Activated CD4-positive, alpha-beta memory T cell treated with anti-CD3 and anti-CD28 coated beads, Interleukin-2, amount 10 ng/mL, durations not matched to agents 7 days and 5 days (primary cell): ENCODE measurements at regions not wholly inside any gene's neighbourhood (a gene's known extent, or its start where the extent isn't known, plus 50 kb on each side); places are given as distances from the start of the nearest gene placed in this dataset.

ENCODE experiments used
- CTCF ChIA-PET: fragments of 350-600 bp; sonication (Branson Sonifier 250); formaldehyde crosslinking; loops from one replicate; lab custom pipeline; 2021; ENCODE audit warnings: antibody characterized with exemption, inconsistent platforms; lab: Charles Lee
- POLR2A ChIA-PET: fragments of 350-600 bp; sonication (Branson Sonifier 250); formaldehyde crosslinking; loops from one replicate; lab custom pipeline; 2021; ENCODE audit warnings: antibody characterized with exemption; lab: Charles Lee
- DNase-seq: peaks from one replicate; pipeline ENCODE4 v3.0.0-alpha.2; 2020
- H3K27ac Mint-ChIP-seq: one replicate; pipeline ENCODE4 v1.8.0; 2021; ENCODE audit warnings: mild to moderate bottlenecking, mixed read lengths
- H3K27me3 Mint-ChIP-seq: one replicate; pipeline ENCODE4 v1.8.0; 2021; ENCODE audit warnings: mixed read lengths
- H3K36me3 Mint-ChIP-seq: one replicate; pipeline ENCODE4 v1.8.0; 2021; ENCODE audit warnings: low read depth, mixed read lengths
- H3K4me1 Mint-ChIP-seq: one replicate; pipeline ENCODE4 v1.8.0; 2021; ENCODE audit warnings: mixed read lengths
- H3K4me3 Mint-ChIP-seq: one replicate; pipeline ENCODE4 v1.8.0; 2021; ENCODE audit warnings: mild to moderate bottlenecking, mixed read lengths
- H3K9me3 Mint-ChIP-seq: one replicate; pipeline ENCODE4 v1.8.0; 2021; ENCODE audit warnings: mixed read lengths

DNA sequence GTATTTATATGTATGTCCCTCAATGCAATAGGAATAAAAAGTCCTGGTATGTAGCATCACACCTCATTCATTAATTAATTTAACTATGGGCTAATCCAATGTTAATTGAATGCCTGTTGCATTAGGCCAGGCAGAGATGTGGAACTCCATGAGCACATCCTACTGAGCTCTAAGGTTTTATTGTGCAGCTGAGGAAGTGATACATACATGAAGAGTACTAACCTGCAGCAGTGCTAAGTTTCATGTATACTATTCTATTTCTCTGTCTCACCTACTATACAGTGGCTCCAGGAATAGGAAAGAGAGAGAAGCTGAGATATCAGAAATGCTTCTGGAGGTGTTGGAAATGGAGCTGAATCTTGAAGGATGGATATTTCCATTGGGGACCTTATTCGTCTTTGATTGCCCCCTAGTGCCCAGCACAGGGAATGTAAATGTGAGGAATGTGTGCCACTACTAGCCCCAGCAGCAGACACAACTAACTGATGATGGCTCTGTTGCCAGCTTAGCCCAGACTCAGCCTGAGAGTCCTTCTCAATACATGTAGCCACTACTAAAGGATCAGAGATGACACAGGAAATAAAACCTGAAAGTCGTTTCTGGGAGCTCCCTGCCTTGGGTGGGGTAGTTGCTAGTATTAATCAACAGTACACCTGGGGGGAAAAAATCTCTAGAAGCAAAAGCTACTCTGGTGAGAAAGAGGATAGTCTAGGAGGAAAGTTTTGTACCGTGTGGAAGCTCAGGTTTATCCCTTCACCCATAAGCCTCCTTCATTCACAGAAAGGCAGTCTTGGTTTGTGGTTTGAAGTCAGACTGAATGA lies 173.3 kb upstream of the FOXD3 start:
- DNase-seq, result peak; percentile 23
- Mint-ChIP-seq H3K27ac (no peak overlapping the region), H3K9me3 (no peaks in the 10 kb centered on the region), H3K36me3 (no peaks in the 10 kb centered on the region), H3K4me1 (no peaks in the 10 kb centered on the region), H3K4me3 (no peak overlapping the region), H3K27me3 (peaks cover 9% of the 10 kb centered on the region)
- CTCF ChIA-PET, result interaction anchor here (0.7 to 1.7 kb wide), 7 partner anchors 12 to 310 kb away, joined by 3 to 8 read pairs (median 4); no protein-coding TSS in a partner anchor
- POLR2A ChIA-PET, result no interaction called here

DNA sequence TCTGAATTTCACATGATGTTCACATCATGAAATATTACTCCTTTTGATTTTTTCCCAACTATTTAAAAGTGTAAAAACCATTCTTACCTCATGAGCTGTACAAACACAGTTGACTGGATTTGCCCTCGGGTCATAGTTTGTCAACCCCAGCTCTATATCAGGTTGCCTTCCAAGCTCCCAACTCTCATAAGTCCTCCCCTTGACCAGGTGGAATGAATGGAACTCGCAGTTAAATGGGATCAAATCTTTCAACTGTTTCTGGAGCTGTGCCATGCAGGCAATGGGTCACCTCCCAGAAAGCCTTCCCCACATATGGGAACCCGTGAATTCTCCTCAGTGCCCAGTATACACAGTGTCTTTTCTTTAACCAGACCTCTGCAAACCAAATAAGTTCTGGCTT lies 169.8 kb upstream of the FOXD3 start:
- Mint-ChIP-seq H3K27ac (no peak overlapping the region), H3K36me3 (no peaks in the 10 kb centered on the region), H3K4me3 (no peak overlapping the region), H3K4me1 (no peaks in the 10 kb centered on the region), H3K9me3 (no peaks in the 10 kb centered on the region), H3K27me3 (peaks cover 10% of the 10 kb centered on the region)
- no peak for DNase-seq
- CTCF ChIA-PET, result no interaction called here
- POLR2A ChIA-PET, result no interaction called here

DNA sequence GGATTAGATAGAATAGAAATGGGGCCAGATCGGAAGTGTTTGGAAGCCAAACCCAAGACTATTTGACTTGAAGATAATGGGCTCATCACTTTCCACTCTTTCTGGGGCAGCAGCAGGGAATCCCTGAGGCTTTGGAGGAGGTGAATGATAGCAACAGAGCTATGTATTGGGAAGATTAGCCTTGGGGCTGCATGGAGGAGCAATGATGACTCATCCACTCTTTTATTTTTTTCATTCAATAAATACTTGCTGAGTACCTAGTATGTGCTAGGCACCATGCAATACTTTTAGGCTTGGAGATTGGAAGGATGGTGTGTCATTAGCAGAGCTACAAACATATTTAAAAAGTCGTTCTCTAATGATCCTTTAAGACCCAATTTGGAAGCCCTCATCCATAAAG lies 166.9 kb upstream of the FOXD3 start:
- Mint-ChIP-seq H3K4me1 (no peaks in the 10 kb centered on the region), H3K27ac (no peak overlapping the region), H3K36me3 (no peaks in the 10 kb centered on the region), H3K27me3 (peaks cover 10% of the 10 kb centered on the region), H3K4me3 (no peak overlapping the region), H3K9me3 (no peaks in the 10 kb centered on the region)
- no peak for DNase-seq
- ChIA-PET CTCF (no interaction called here), POLR2A (no interaction called here)

DNA sequence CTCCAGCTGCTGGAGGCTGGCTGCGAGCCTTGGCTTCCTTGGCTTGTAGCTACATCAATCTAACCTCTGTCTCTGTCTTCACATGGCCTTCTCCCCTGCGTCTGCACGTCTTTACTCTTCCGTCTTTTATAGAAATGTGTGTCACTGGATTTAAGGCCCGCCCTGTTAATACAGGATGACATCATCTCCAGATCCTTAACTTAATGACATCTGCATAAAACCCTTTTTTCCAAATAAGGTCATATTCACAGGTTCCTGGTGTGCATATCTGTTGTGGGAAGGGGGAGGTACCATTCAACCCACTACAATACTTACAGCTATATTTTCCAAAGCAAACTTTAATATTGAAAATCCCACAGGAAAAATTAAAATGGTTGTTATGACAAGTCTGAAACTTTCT lies 165.3 kb upstream of the FOXD3 start:
- Mint-ChIP-seq H3K4me1 (no peaks in the 10 kb centered on the region), H3K4me3 (no peak overlapping the region), H3K9me3 (no peaks in the 10 kb centered on the region), H3K36me3 (no peaks in the 10 kb centered on the region), H3K27me3 (peaks cover 5% of the 10 kb centered on the region), H3K27ac (no peak overlapping the region)
- CTCF ChIA-PET, result no interaction called here
- no peak for DNase-seq
- POLR2A ChIA-PET, result no interaction called here

DNA sequence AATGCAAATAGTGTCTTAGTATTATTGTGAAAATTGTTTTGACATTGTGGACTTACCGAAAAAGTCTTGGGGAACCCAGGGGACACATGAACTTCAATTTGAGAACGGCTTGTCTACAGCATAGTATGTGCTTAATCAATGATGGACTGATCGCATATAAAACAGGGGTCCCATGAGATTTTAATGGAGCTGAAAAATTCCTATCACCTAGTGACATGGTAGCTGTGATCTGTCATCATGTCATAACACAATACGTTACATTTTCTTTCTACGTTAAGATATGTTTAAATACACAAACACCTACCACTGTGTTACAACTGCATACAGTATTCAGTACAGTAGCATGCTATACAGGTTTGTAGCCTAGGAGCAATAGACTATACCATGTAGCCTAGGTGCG lies 153.3 kb upstream of the FOXD3 start:
- H3K4me3 Mint-ChIP-seq, result no peak overlapping the region
- H3K4me1 Mint-ChIP-seq, result no peaks in the 10 kb centered on the region
- H3K9me3 Mint-ChIP-seq, result no peaks in the 10 kb centered on the region
- DNase-seq, result no peak
- H3K36me3 Mint-ChIP-seq, result no peaks in the 10 kb centered on the region
- ChIA-PET CTCF (no interaction called here), POLR2A (no interaction called here)
- no peak overlapping the region for H3K27ac Mint-ChIP-seq
- peaks cover 2% of the 10 kb centered on the region for H3K27me3 Mint-ChIP-seq

DNA sequence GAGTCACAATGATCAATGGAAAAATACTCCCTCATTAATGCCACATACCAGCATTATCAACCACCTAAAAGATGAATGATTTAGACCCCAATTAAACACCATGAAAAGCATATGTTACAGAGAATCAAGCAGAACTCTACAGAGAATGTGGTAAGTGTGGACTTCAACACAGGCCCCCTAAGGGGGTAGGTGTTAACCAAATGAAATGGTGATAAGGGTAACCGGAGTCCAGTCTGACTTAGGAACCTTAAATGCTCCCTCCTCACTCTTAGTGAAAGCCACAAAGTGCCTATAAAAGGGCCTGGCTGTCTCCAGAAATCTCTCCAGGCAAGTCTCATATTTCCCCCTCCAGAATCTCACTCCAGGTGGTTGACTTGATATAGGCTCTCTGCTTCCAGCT lies 149.2 kb upstream of the FOXD3 start:
- Mint-ChIP-seq H3K4me3 (no peak overlapping the region), H3K27me3 (peaks cover 2% of the 10 kb centered on the region), H3K9me3 (no peaks in the 10 kb centered on the region), H3K4me1 (no peaks in the 10 kb centered on the region), H3K36me3 (no peaks in the 10 kb centered on the region), H3K27ac (no peak overlapping the region)
- ChIA-PET POLR2A (no interaction called here), CTCF (interaction anchor here (0.6 kb wide), 1 partner anchor 35 kb away, joined by 3 read pairs; no protein-coding TSS in a partner anchor)
- no peak for DNase-seq

DNA sequence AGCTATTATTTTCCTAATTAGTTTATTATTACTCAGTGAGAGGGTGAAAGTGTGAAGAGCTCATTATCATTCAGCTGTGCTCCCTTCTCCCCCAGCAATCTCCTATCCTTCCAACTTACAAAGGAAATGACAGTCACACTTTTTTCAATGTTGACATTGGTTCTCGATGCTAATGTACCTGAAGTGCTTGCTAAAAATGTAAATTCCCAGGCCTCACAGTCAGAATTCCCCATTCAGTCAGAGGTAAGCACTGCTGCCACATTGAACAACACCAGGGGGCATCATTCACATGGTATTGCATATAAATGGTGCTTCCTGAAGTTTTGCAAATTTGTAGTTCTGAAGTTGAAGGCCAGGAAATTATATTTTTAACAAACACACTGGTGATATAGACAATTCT lies 132.7 kb upstream of the FOXD3 start:
- Mint-ChIP-seq H3K4me1 (no peaks in the 10 kb centered on the region), H3K27me3 (peaks cover 7% of the 10 kb centered on the region), H3K36me3 (no peaks in the 10 kb centered on the region), H3K27ac (no peak overlapping the region), H3K4me3 (no peak overlapping the region), H3K9me3 (no peaks in the 10 kb centered on the region)
- CTCF ChIA-PET, result no interaction called here
- DNase-seq, result no peak
- POLR2A ChIA-PET, result no interaction called here

DNA sequence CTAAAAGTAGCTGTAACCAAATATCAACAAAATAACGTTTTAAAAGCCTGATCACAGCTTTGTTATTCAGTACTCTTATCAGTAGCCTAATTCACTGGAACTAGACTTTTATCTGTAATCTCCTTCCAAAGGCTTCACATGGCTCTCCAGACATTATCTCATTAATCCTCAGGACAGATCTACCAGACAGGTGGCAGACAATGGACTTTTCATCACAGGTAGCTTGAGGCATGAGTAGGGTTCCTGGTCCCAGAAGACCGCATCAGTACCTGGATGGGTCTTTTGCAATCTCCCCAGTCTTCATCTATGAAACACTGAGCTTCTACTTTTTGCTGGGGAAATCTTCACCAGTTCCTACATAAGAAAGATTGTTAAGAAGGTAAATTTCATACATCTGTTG lies 132.2 kb upstream of the FOXD3 start:
- Mint-ChIP-seq H3K4me3 (no peak overlapping the region), H3K27ac (no peak overlapping the region), H3K36me3 (no peaks in the 10 kb centered on the region), H3K9me3 (no peaks in the 10 kb centered on the region), H3K27me3 (peaks cover 7% of the 10 kb centered on the region), H3K4me1 (no peaks in the 10 kb centered on the region)
- POLR2A ChIA-PET, result no interaction called here
- no peak for DNase-seq
- CTCF ChIA-PET, result no interaction called here

DNA sequence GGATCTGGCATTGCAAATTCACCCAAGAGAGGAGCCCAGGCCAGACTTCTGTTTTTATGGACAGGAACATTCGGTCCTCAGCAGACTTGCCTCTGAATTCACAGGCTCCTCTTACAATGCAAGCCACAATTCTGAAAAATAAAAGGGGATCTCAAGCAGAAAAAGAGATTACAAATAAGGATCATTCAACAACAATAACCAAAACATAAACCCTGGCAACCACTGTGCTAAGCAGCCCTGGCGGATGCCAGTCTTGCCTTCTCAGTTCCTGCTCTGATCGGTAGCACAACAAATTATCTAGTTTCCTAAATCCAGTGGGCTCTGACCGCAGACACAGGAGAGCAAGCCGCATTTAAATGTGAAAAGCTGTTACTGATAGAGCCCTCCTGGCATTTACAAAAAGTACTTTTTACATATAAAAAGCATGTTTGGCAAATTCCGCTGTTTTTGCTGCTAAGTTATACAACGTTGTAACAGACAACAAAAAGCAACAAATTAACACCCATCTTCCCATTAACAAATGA lies 123.4 kb upstream of the FOXD3 start:
- CTCF ChIA-PET, result no interaction called here
- Mint-ChIP-seq H3K36me3 (no peaks in the 10 kb centered on the region), H3K4me1 (no peaks in the 10 kb centered on the region)

DNA sequence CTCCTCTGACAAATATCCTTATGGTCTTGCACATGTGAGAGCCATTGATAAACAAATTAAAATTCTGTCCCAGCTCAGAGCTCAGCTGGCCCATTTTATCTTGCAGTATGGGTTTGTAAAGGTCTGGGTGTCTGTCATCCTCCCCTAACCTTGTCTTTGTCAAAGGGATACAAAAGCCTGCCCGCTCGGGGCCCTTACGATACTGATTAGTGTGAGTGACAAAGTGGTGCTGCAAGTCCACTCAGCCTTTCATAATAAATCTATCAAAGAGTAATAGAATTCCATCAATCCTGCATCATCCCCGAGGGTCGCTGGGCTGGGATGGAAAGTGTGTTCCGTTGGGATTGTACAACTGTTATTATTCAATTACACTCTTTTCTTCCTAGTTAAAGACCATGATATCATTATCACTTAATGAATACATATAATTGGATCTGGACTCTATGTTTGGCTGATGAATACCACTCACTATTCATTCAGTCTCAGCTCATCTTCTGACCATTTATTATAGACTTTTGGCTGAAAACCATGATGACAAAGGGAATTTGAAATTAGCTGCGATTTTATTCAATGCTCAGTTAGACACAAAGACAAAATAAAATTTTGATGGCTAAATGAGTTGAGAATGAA lies 122.5 kb upstream of the FOXD3 start:
- H3K4me3 Mint-ChIP-seq, result no peak overlapping the region
- H3K27me3 Mint-ChIP-seq, result no peaks in the 10 kb centered on the region
- ChIA-PET POLR2A (no interaction called here), CTCF (no interaction called here)
- no peak overlapping the region for H3K27ac Mint-ChIP-seq
- H3K9me3 Mint-ChIP-seq, result no peaks in the 10 kb centered on the region
- H3K36me3 Mint-ChIP-seq, result no peaks in the 10 kb centered on the region
- no peaks in the 10 kb centered on the region for H3K4me1 Mint-ChIP-seq
- DNase-seq, result no peak

More for the DNA sequence above, 123.4 kb upstream of the FOXD3 start:
- Mint-ChIP-seq H3K27me3 (no peaks in the 10 kb centered on the region), H3K27ac (no peak overlapping the region), H3K9me3 (no peaks in the 10 kb centered on the region), H3K4me3 (no peak overlapping the region)
- POLR2A ChIA-PET, result no interaction called here
- no peak for DNase-seq

DNA sequence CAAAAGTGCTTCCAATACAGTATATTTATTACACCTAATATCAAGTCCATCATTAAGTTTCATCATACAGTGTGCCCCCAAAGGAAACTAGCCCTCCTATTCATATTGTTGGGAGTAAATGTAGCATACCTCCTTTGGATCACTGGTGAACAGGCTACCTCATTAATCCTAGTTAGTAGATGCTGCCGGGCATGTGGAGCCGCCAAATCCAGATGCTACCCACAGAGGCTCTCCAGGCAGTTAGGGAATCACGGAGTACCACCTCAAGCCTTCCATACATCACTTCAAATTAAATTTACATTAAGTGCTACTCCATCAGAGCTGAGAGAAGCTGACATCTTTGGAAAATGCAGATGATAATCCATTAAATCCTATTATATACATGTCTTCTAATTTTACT lies 121.7 kb upstream of the FOXD3 start:
- Mint-ChIP-seq H3K4me1 (no peaks in the 10 kb centered on the region), H3K36me3 (no peaks in the 10 kb centered on the region), H3K27ac (no peak overlapping the region), H3K4me3 (no peak overlapping the region), H3K27me3 (no peaks in the 10 kb centered on the region), H3K9me3 (no peaks in the 10 kb centered on the region)
- ChIA-PET CTCF (no interaction called here), POLR2A (no interaction called here)
- DNase-seq, result no peak

DNA sequence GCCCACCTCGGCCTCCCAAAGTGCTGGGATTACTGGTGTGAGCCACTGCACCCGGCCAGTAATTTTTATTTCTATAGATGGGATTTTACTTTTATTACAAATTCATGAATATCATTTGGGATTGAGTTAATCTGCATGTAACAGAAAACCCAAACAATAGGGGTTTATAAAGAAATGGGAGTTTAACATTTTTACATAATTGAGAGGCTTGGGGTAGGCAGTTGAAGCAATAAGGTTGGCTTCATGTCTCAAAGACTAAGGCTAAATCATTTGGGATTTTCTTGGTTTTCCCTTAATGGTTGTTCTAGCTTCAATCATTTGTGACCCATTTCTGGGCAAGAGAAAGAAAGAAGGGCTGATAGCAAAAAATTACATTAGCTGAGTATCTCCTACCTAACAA lies 118.7 kb upstream of the FOXD3 start:
- POLR2A ChIA-PET, result no interaction called here
- no peak overlapping the region for H3K27ac Mint-ChIP-seq
- no peaks in the 10 kb centered on the region for H3K4me1 Mint-ChIP-seq
- H3K4me3 Mint-ChIP-seq, result no peak overlapping the region
- no peaks in the 10 kb centered on the region for H3K9me3 Mint-ChIP-seq
- no peak for DNase-seq
- no peaks in the 10 kb centered on the region for H3K27me3 Mint-ChIP-seq
- H3K36me3 Mint-ChIP-seq, result no peaks in the 10 kb centered on the region
- CTCF ChIA-PET, result no interaction called here

DNA sequence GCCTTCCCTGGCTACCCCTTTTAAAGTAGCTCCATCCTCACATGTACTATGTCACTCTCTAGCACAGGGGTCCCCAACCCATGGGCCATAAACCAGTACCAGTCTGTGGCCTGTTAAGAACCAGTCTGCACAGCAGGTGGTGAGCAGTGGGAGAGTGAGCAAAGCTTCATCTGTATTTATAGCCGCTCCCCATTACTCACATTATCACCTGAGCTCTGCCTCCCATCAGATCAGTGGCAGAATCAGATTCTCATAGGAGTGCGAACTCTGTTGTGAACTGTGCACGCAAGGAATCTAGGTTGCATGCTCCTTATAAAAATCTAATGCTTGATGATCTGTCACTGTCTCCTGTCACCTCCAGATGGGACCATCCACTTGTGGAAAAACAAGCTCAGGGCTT lies 116.6 kb upstream of the FOXD3 start:
- no peaks in the 10 kb centered on the region for H3K36me3 Mint-ChIP-seq
- CTCF ChIA-PET, result no interaction called here
- no peaks in the 10 kb centered on the region for H3K4me1 Mint-ChIP-seq
- DNase-seq, result no peak
- no peak overlapping the region for H3K4me3 Mint-ChIP-seq
- POLR2A ChIA-PET, result no interaction called here
- no peaks in the 10 kb centered on the region for H3K9me3 Mint-ChIP-seq
- H3K27me3 Mint-ChIP-seq, result no peaks in the 10 kb centered on the region
- H3K27ac Mint-ChIP-seq, result no peak overlapping the region

DNA sequence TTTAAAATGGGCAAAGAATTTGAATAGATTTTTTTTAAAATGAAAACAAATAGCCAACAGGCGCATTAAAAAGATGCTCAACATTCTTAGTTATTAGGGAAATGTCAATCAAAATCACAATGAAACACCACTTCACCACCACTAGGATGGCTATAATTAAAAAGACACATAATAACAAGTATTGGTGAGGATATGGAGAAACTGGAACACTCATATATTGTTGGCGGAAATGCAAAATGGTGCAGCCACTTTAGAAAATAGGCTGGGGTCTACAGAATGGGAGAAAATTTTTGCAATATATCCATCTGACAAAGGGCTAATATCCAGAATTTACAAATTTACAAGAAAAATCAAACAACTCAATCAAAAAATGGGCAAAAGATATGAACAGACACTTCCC lies 107.8 kb upstream of the FOXD3 start:
- ChIA-PET POLR2A (no interaction called here), CTCF (no interaction called here)
- Mint-ChIP-seq H3K36me3 (no peaks in the 10 kb centered on the region), H3K4me1 (no peaks in the 10 kb centered on the region), H3K27me3 (no peaks in the 10 kb centered on the region), H3K4me3 (no peak overlapping the region), H3K9me3 (no peaks in the 10 kb centered on the region), H3K27ac (no peak overlapping the region)
- DNase-seq, result no peak
